SK-N-SH treated with all-trans-retinoic acid at 6 μM for 48 hours (cell line): ENCODE measurements at regions not wholly inside any gene's neighbourhood (a gene's known extent, or its start where the extent isn't known, plus 50 kb on each side); places are given as distances from the start of the nearest gene placed in this dataset.

ENCODE experiments used
- ATAC-seq: fragments of 200-7000 bp; cut with Tn5 transposase; 3 replicates; pipeline ENCODE4 v1.9.1; 2020; ENCODE audit warnings: mild to moderate bottlenecking, moderate library complexity
- ARNTL ChIP-seq: fragments of 450-650 bp; formaldehyde crosslinking; IDR thresholded peaks from 2 replicates; pipeline ENCODE4 v1.5.0; 2020; ENCODE audit warnings: low read depth, mild to moderate bottlenecking, moderate library complexity, borderline replicate concordance
- BACH2 ChIP-seq: fragments of 250-450 bp; sonication (Bioruptor Pico); IDR thresholded peaks from 2 replicates; pipeline ENCODE4 v1.9.0; 2021; ENCODE audit warnings: mild to moderate bottlenecking, borderline replicate concordance
- CREB5 ChIP-seq: fragments of 250-450 bp; sonication (Bioruptor Pico); IDR thresholded peaks from 2 replicates; pipeline ENCODE4 v1.5.1; 2020; ENCODE audit warnings: low read depth, mild to moderate bottlenecking, moderate library complexity
- CSRNP3 ChIP-seq: fragments of 250-450 bp; sonication (Bioruptor Pico); IDR thresholded peaks from 2 replicates; pipeline ENCODE4 v1.5.1; 2021; ENCODE audit warnings: mild to moderate bottlenecking, moderate library complexity
- ESRRG ChIP-seq: fragments of 250-450 bp; sonication (Bioruptor Pico); IDR thresholded peaks from 2 replicates; pipeline ENCODE4 v1.6.1; 2021; ENCODE audit warnings: mild to moderate bottlenecking
- GLIS3 ChIP-seq: fragments of 250-450 bp; sonication (Bioruptor Pico); IDR thresholded peaks from 2 replicates; pipeline ENCODE4 v1.5.0; 2020; ENCODE audit warnings: mild to moderate bottlenecking, moderate library complexity
- PATZ1 ChIP-seq: fragments of 250-450 bp; sonication (Bioruptor Pico); IDR thresholded peaks from 2 replicates; pipeline ENCODE4 v1.8.0; 2020; ENCODE audit warnings: mild to moderate bottlenecking, moderate library complexity, borderline replicate concordance
- POU6F1 ChIP-seq: fragments of 250-450 bp; sonication (Bioruptor Pico); IDR thresholded peaks from 2 replicates; pipeline ENCODE4 v1.8.0; 2021; ENCODE audit warnings: low read depth, mild to moderate bottlenecking, moderate library complexity, borderline replicate concordance
- PPARA ChIP-seq: fragments of 250-450 bp; sonication (Bioruptor Pico); IDR thresholded peaks from 2 replicates; pipeline ENCODE4 v1.5.0; 2020; ENCODE audit warnings: mild to moderate bottlenecking, borderline replicate concordance
- SNAI2 ChIP-seq: fragments of 250-450 bp; sonication (Bioruptor Pico); IDR thresholded peaks from 2 replicates; pipeline ENCODE4 v1.5.0; 2020; ENCODE audit warnings: mild to moderate bottlenecking, moderate library complexity
- TCF4 ChIP-seq: fragments of 250-450 bp; sonication (Bioruptor Pico); IDR thresholded peaks from 2 replicates; pipeline ENCODE4 v1.8.0; 2021; ENCODE audit warnings: mild to moderate bottlenecking, moderate library complexity, borderline replicate concordance
- TSHZ2 ChIP-seq: fragments of 250-450 bp; sonication (Bioruptor Pico); IDR thresholded peaks from 2 replicates; pipeline ENCODE4 v1.5.0; 2020; ENCODE audit warnings: mild to moderate bottlenecking, moderate library complexity
- ZFP3 ChIP-seq: fragments of 250-450 bp; sonication (Bioruptor Pico); IDR thresholded peaks from 2 replicates; pipeline ENCODE4 v1.5.0; 2020; ENCODE audit warnings: mild to moderate bottlenecking, moderate library complexity
- ZFP30 ChIP-seq: fragments of 450-650 bp; formaldehyde crosslinking; IDR thresholded peaks from 2 replicates; pipeline ENCODE4 v1.5.0; 2022; ENCODE audit warnings: mild to moderate bottlenecking, moderate library complexity
- ZNF565 ChIP-seq: fragments of 450-650 bp; formaldehyde crosslinking; conservative IDR thresholded peaks from 2 replicates; pipeline ENCODE4 v1.5.0; 2020; ENCODE audit warnings: low read depth, mild to moderate bottlenecking, moderate library complexity
- ZNF70 ChIP-seq: fragments of 450-650 bp; formaldehyde crosslinking; IDR thresholded peaks from 2 replicates; pipeline ENCODE4 v1.5.0; 2020; ENCODE audit warnings: mild to moderate bottlenecking, moderate library complexity

- ATAC-seq: no peak
Observed at GRCh38 chr7:106163257-106163656, 51.1 kb upstream of the SYPL1 start.

More at GRCh38 chr7:106163257-106163656, 51.1 kb upstream of the SYPL1 start:
- TF ChIP-seq ZNF70 (CRISPR knock-in tag) (no peak), ZFP30 (CRISPR knock-in tag) (no peak), PATZ1 (CRISPR knock-in tag) (no peak), CSRNP3 (no peak), TCF4 (CRISPR knock-in tag) (no peak), ZNF565 (CRISPR knock-in tag) (no peak), SNAI2 (CRISPR knock-in tag) (no peak), POU6F1 (CRISPR knock-in tag) (no peak), BACH2 (CRISPR knock-in tag) (no peak), ARNTL (CRISPR knock-in tag) (no peak), GLIS3 (no peak), ZFP3 (CRISPR knock-in tag) (no peak), PPARA (CRISPR knock-in tag) (no peak), CREB5 (CRISPR knock-in tag) (no peak), ESRRG (CRISPR knock-in tag) (no peak), TSHZ2 (CRISPR knock-in tag) (no peak)
